Endothelial cell (in vitro differentiated cells): ENCODE measurements at regions not wholly inside any gene's neighbourhood (a gene's known extent, or its start where the extent isn't known, plus 50 kb on each side); places are given as distances from the start of the nearest gene placed in this dataset.

Experiments
- DNase-seq: peaks from one replicate; pipeline ENCODE4 v3.0.0; 2021; ENCODE audit warnings: low spot score
- H3K27ac Mint-ChIP-seq: one replicate; pipeline ENCODE4 v1.8.0; 2021; ENCODE audit warnings: mixed read lengths, inconsistent platforms; ENCODE audit not compliant: unreplicated experiment
- H3K27me3 Mint-ChIP-seq: one replicate; pipeline ENCODE4 v1.8.0; 2021; ENCODE audit warnings: mild to moderate bottlenecking, moderate library complexity, mixed read lengths, inconsistent platforms; ENCODE audit not compliant: unreplicated experiment
- H3K36me3 Mint-ChIP-seq: one replicate; pipeline ENCODE4 v1.8.0; 2021; ENCODE audit warnings: mild to moderate bottlenecking, low read depth, mixed read lengths, inconsistent platforms; ENCODE audit not compliant: unreplicated experiment
- H3K4me1 Mint-ChIP-seq: one replicate; pipeline ENCODE4 v1.8.0; 2021; ENCODE audit warnings: mild to moderate bottlenecking, mixed read lengths, inconsistent platforms; ENCODE audit not compliant: unreplicated experiment
- H3K4me3 Mint-ChIP-seq: one replicate; pipeline ENCODE4 v1.8.0; 2021; ENCODE audit warnings: mild to moderate bottlenecking, mixed read lengths, inconsistent platforms; ENCODE audit not compliant: unreplicated experiment
- H3K9me3 Mint-ChIP-seq: one replicate; pipeline ENCODE4 v1.8.0; 2021; ENCODE audit warnings: mixed read lengths, inconsistent platforms; ENCODE audit not compliant: unreplicated experiment
- CTCF ChIP-seq: fragments of 200-600 bp; sonication (generic); IDR thresholded peaks from one replicate; pipeline ENCODE4 v1.5.0; 2021; ENCODE audit warnings: antibody characterized with exemption; ENCODE audit not compliant: unreplicated experiment

- Mint-ChIP-seq H3K27ac (no peak overlapping the region), H3K36me3 (no peaks in the 10 kb centered on the region), H3K4me1 (no peaks in the 10 kb centered on the region), H3K27me3 (peaks cover 13% of the 10 kb centered on the region), H3K9me3 (no peaks in the 10 kb centered on the region), H3K4me3 (no peak overlapping the region)
- DNase-seq = no peak
- no peak for TF ChIP-seq CTCF
Observed at GRCh38 chr6:85775883-85776282, 133.2 kb upstream of the SYNCRIP start.

- no peak for TF ChIP-seq CTCF
- H3K36me3 Mint-ChIP-seq = no peaks in the 10 kb centered on the region
- no peak for DNase-seq
- H3K4me3 Mint-ChIP-seq = no peak overlapping the region
- H3K9me3 Mint-ChIP-seq = no peaks in the 10 kb centered on the region
- H3K27me3 Mint-ChIP-seq = peaks cover 7% of the 10 kb centered on the region
- no peak overlapping the region for H3K27ac Mint-ChIP-seq
- H3K4me1 Mint-ChIP-seq = no peaks in the 10 kb centered on the region
Observed at GRCh38 chr6:85772641-85773040, 130.0 kb upstream of the SYNCRIP start.

- no peaks in the 10 kb centered on the region for H3K9me3 Mint-ChIP-seq
- H3K4me3 Mint-ChIP-seq = no peak overlapping the region
- no peak for DNase-seq
- H3K27me3 Mint-ChIP-seq = peaks cover 7% of the 10 kb centered on the region
- TF ChIP-seq CTCF = no peak
- H3K36me3 Mint-ChIP-seq = no peaks in the 10 kb centered on the region
- H3K27ac Mint-ChIP-seq = no peak overlapping the region
- H3K4me1 Mint-ChIP-seq = no peaks in the 10 kb centered on the region
Observed at GRCh38 chr6:85771925-85772430, 129.3 kb upstream of the SYNCRIP start.

- H3K4me3 Mint-ChIP-seq = no peak overlapping the region
- H3K4me1 Mint-ChIP-seq = no peaks in the 10 kb centered on the region
- no peaks in the 10 kb centered on the region for H3K36me3 Mint-ChIP-seq
Observed at GRCh38 chr6:85771455-85771854, 128.8 kb upstream of the SYNCRIP start.

GRCh38 chr6:85764844-85765243 is 122.2 kb upstream of the SYNCRIP start:
- no peak for DNase-seq
- no peak overlapping the region for H3K27ac Mint-ChIP-seq
- H3K4me1 Mint-ChIP-seq = no peaks in the 10 kb centered on the region
- no peak for TF ChIP-seq CTCF
- no peaks in the 10 kb centered on the region for H3K9me3 Mint-ChIP-seq
- H3K36me3 Mint-ChIP-seq = no peaks in the 10 kb centered on the region
- no peak overlapping the region for H3K4me3 Mint-ChIP-seq
- no peaks in the 10 kb centered on the region for H3K27me3 Mint-ChIP-seq

More at GRCh38 chr6:85771455-85771854, 128.8 kb upstream of the SYNCRIP start:
- peaks cover 7% of the 10 kb centered on the region for H3K27me3 Mint-ChIP-seq
- TF ChIP-seq CTCF = no peak
- no peaks in the 10 kb centered on the region for H3K9me3 Mint-ChIP-seq
- H3K27ac Mint-ChIP-seq = no peak overlapping the region
- no peak for DNase-seq
